GM12878 (cell line): ENCODE measurements at regions not wholly inside any gene's neighbourhood (a gene's known extent, or its start where the extent isn't known, plus 50 kb on each side); places are given as distances from the start of the nearest gene placed in this dataset.

Experiments used
- ATAC-seq: fragments of 200-7000 bp; cut with Tn5 transposase; 3 replicates; pipeline ENCODE4 v1.9.1; 2020; ENCODE audit warnings: mild to moderate bottlenecking, moderate library complexity
- BruUV-seq: library from RNA; stranded (reverse); fragments of 400-500 nt; replicated peaks from 2 replicates; lab custom pipeline; 2021; lab: Mats Ljungman, UMichigan
- CTCF ChIA-PET: fragments of 300-600 bp; sonication (Branson Sonifier 250); formaldehyde crosslinking; extraction: SDS; loops from one replicate; lab custom pipeline; 2021; ENCODE audit warnings: inconsistent platforms; lab: Yijun Ruan, JAX
- POLR2A ChIA-PET: fragments of 350-600 bp; formaldehyde crosslinking; extraction: SDS; loops from one replicate; lab custom pipeline; 2021; ENCODE audit warnings: inconsistent platforms; lab: Charles Lee
- RAD21 ChIA-PET: fragments of 300-600 bp; sonication (Branson Sonifier 250); formaldehyde crosslinking; loops from one replicate; lab custom pipeline; 2023; ENCODE audit warnings: antibody characterized with exemption; ENCODE audit not compliant: unreplicated experiment; lab: Charles Lee
- SMC1A ChIA-PET: fragments of 300-600 bp; sonication (Branson Sonifier 250); formaldehyde crosslinking; loops from one replicate; lab custom pipeline; 2023; ENCODE audit not compliant: unreplicated experiment, uncharacterized antibody; lab: Charles Lee
- DNase-seq: peaks from one replicate; pipeline ENCODE4 v3.0.0-alpha.2; 2011; ENCODE audit warnings: low read depth, low spot score
- FAIRE-seq: peaks from 3 replicates; lab custom pipeline; 2011; peaks lifted over from hg19 to GRCh38; lab: Jason Lieb, UNC
- H2AFZ ChIP-seq: 2 replicates; pipeline ENCODE4 v1.6.0; 2011; ENCODE audit warnings: low read depth, low read length, control low read depth; ENCODE audit not compliant: control insufficient read depth
- H3K27ac ChIP-seq: 2 replicates; pipeline ENCODE4 v1.5.1; 2011; ENCODE audit warnings: control low read depth; ENCODE audit not compliant: control insufficient read depth, insufficient read depth
- H3K27me3 ChIP-seq, 2 experiments: replicated peaks in 1 of 2; 2 replicates each; pipeline versions ENCODE4 v1.6.0 to v1.6.1; 2011; ENCODE audit warnings: low read length in 1 of 2; ENCODE audit not compliant: control insufficient read depth in 2 of 2, insufficient read depth in 2 of 2
- H3K36me3 ChIP-seq, 2 experiments: 2 replicates each; pipeline ENCODE4 v1.5.1; 2011; ENCODE audit warnings: low read length in 1 of 2; ENCODE audit not compliant: control insufficient read depth in 2 of 2, insufficient read depth in 2 of 2
- H3K4me1 ChIP-seq: 2 replicates; pipeline ENCODE4 v1.6.1; 2011; ENCODE audit warnings: mild to moderate bottlenecking, low read length, moderate library complexity, mixed read lengths; ENCODE audit not compliant: control insufficient read depth, insufficient read depth
- H3K4me2 ChIP-seq: 2 replicates; pipeline ENCODE4 v1.6.0; 2011; ENCODE audit warnings: control low read depth; ENCODE audit not compliant: control insufficient read depth, insufficient read depth
- H3K4me3 ChIP-seq: fragments of 200-600 bp; sonication (generic); 2 replicates; pipeline ENCODE4 v1.5.1; 2016
- H3K79me2 ChIP-seq: 2 replicates; pipeline ENCODE4 v1.6.0; 2011; ENCODE audit warnings: low read length; ENCODE audit not compliant: control insufficient read depth, insufficient read depth
- H3K9ac ChIP-seq: 2 replicates; pipeline ENCODE4 v1.8.0; 2011; ENCODE audit warnings: low read length, control low read depth, mixed read lengths; ENCODE audit not compliant: control insufficient read depth, insufficient read depth
- H3K9me3 ChIP-seq: replicated peaks from 3 replicates; pipeline ENCODE4 v1.5.1; 2011; ENCODE audit warnings: mild to moderate bottlenecking, low read length; ENCODE audit not compliant: control insufficient read depth, insufficient read depth
- H4K20me1 ChIP-seq: 2 replicates; pipeline ENCODE4 v1.6.0; 2011; ENCODE audit not compliant: control insufficient read depth, insufficient read depth
- CBFB ChIP-seq: IDR thresholded peaks from 2 replicates; pipeline ENCODE4 v1.6.1; 2016; ENCODE audit warnings: antibody characterized with exemption, low read depth
- E2F8 ChIP-seq: fragments of 450-650 bp; IDR thresholded peaks from 2 replicates; pipeline ENCODE4 v1.6.1; 2018; ENCODE audit warnings: mild to moderate bottlenecking, low read depth, moderate library complexity; ENCODE audit not compliant: partially characterized antibody
- ETV6 ChIP-seq, 2 experiments: fragments of 450-650 bp in 1 of 2; IDR thresholded peaks in 1 of 2; conservative IDR thresholded peaks in 1 of 2; 2 replicates each; pipeline ENCODE4 v1.6.1; 2014; ENCODE audit warnings: antibody characterized with exemption in 1 of 2, borderline replicate concordance in 1 of 2, low read depth in 1 of 2, mild to moderate bottlenecking in 1 of 2, moderate library complexity in 1 of 2
- JUND ChIP-seq: IDR thresholded peaks from 2 replicates; pipeline ENCODE4 v1.6.1; 2012; ENCODE audit warnings: low read depth, mild to moderate bottlenecking, low read length, improper control_type of control experiment, moderate library complexity
- KAT2A ChIP-seq: conservative IDR thresholded peaks from 2 replicates; pipeline ENCODE4 v1.6.1; 2011; ENCODE audit warnings: low read depth, low read length; ENCODE audit not compliant: control insufficient read depth
- PAX5 ChIP-seq: IDR thresholded peaks from 2 replicates; pipeline ENCODE4 v1.6.1; 2011; ENCODE audit warnings: low read depth, low read length, borderline replicate concordance
- POLR2AphosphoS5 ChIP-seq: IDR thresholded peaks from 2 replicates; pipeline ENCODE4 v1.6.1; 2011; ENCODE audit warnings: mild to moderate bottlenecking, low read length, inconsistent platforms
- SPI1 ChIP-seq: IDR thresholded peaks from 2 replicates; pipeline ENCODE4 v1.6.1; 2011; ENCODE audit warnings: low read depth, mild to moderate bottlenecking, low read length, moderate library complexity, borderline replicate concordance; ENCODE audit not compliant: insufficient read depth
- TARDBP ChIP-seq: IDR thresholded peaks from 2 replicates; pipeline ENCODE4 v1.6.1; 2016; ENCODE audit warnings: borderline replicate concordance
- TBL1XR1 ChIP-seq: IDR thresholded peaks from 2 replicates; pipeline ENCODE4 v1.6.1; 2012; ENCODE audit warnings: low read depth, low read length, improper control_type of control experiment
- WRNIP1 ChIP-seq: IDR thresholded peaks from 2 replicates; pipeline ENCODE4 v1.6.1; 2011; ENCODE audit warnings: low read depth, low read length, improper control_type of control experiment, borderline replicate concordance
- ZBED1 ChIP-seq: IDR thresholded peaks from 2 replicates; pipeline ENCODE4 v1.6.1; 2016; ENCODE audit warnings: borderline replicate concordance
- ZNF592 ChIP-seq: fragments of 450-650 bp; IDR thresholded peaks from 2 replicates; pipeline ENCODE4 v1.6.1; 2017; ENCODE audit warnings: mild to moderate bottlenecking, moderate library complexity
- WGBS: methylation state at CpG from one replicate; pipeline ENCODE4 v1.1.6; 2016; ENCODE audit warnings: low lambda C conversion rate; ENCODE audit not compliant: insufficient replicate concordance, insufficient coverage; ENCODE audit errors: missing lambda C conversion rate; 5-methylcytosine and 5-hydroxymethylcytosine counted together
- in situ Hi-C: fragments of 300-500 bp; cut with MboI; formaldehyde crosslinking; loops from 9 replicates; pipeline ENCODE4 v1.14.3; 2018; ENCODE audit warnings: mixed read lengths
- intact Hi-C: fragments of 100-400 bp; cut with micrococcal nuclease; formaldehyde crosslinking; loops from one replicate; pipeline ENCODE4 v1.14.2; 2022; ENCODE audit not compliant: unreplicated experiment
- TF ChIP-seq, protein P1 (sequence below): IDR thresholded peaks from 2 replicates; pipeline ENCODE4 v1.6.1; 2011; ENCODE audit warnings: borderline replicate concordance, low read depth, mild to moderate bottlenecking, moderate library complexity, low read length; ENCODE audit not compliant: insufficient read depth, poor library complexity, severe bottlenecking

DNA sequence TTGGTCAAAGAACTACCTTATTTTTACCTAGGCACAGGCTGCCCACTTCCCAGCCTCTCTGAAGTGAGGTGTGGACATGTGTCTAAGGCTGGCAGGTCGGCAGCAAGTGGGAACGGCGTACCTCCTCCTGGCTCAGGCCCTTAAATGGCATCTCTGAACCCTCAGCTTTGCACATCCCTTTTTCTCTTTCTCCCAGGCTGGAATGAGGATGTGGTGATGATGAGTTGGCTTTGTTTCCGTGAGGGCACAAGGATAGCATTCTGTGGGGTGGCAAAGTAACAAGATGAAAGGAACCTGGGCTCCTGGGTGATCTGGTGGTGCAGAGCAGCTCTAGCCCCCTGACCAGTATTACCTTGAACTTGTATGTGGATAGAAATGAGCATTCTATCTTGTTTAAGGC, 196.8 kb downstream of the REEP3 start:
- Histone ChIP-seq H3K79me2 (no peaks in the 10 kb centered on the region), H3K4me3 (no peak overlapping the region), H4K20me1 (no peaks in the 10 kb centered on the region), H3K4me2 (no peak overlapping the region), H3K36me3 (no peaks in the 10 kb centered on the region), H2AFZ (no peak overlapping the region), H3K27ac (no peak overlapping the region), H3K27me3 (no peaks in the 10 kb centered on the region; a peak in 1 of 4 replicates), H3K9ac (no peak overlapping the region), H3K9me3 (no peaks in the 10 kb centered on the region), H3K4me1 (no peaks in the 10 kb centered on the region)
- intact Hi-C loops = no loop called here
- in situ Hi-C loops = loop anchor here (25.0 kb wide), 1 partner anchor 1131 kb away; no protein-coding TSS in a partner anchor
- TF ChIP-seq TBL1XR1 = no peak
- TF ChIP-seq POLR2AphosphoS5 = no peak
- TF ChIP-seq TARDBP = no peak
- TF ChIP-seq ZBED1 = no peak
- no peak for TF ChIP-seq SPI1
- TF ChIP-seq, protein P1, sequence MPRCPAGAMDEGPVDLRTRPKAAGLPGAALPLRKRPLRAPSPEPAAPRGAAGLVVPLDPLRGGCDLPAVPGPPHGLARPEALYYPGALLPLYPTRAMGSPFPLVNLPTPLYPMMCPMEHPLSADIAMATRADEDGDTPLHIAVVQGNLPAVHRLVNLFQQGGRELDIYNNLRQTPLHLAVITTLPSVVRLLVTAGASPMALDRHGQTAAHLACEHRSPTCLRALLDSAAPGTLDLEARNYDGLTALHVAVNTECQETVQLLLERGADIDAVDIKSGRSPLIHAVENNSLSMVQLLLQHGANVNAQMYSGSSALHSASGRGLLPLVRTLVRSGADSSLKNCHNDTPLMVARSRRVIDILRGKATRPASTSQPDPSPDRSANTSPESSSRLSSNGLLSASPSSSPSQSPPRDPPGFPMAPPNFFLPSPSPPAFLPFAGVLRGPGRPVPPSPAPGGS = no peak
- TF ChIP-seq CBFB = no peak
- TF ChIP-seq KAT2A = no peak
- no peak for TF ChIP-seq E2F8
- no peak for TF ChIP-seq ZNF592
- no peak for TF ChIP-seq WRNIP1
- no peak for TF ChIP-seq ETV6 (conservative IDR thresholded peaks at IDR 0.05 in 1 of 2, IDR thresholded peaks at IDR 0.05 in 1 of 2; ENCODE audit: borderline replicate concordance in 1 of 2, low read depth in 1 of 2)
- TF ChIP-seq PAX5 = no peak
- no peak for TF ChIP-seq JUND
- no peak for FAIRE-seq
- no TSS peak for BruUV-seq
- SMC1A ChIA-PET = interaction anchor here (0.5 to 9.9 kb wide), 20 partner anchors 8 to 633 kb away, joined by 3 to 264 read pairs (median 4); partner anchors contain the start of gene JMJD1C
- CTCF ChIA-PET = interaction anchor here (1.1 to 9.8 kb wide), 12 partner anchors 13 to 554 kb away, joined by 3 to 521 read pairs (median 8); no protein-coding TSS in a partner anchor
- RAD21 ChIA-PET = interaction anchor here (0.8 to 10.0 kb wide), 19 partner anchors 10 to 1026 kb away, joined by 3 to 241 read pairs (median 4); partner anchors contain the start of gene NRBF2
- POLR2A ChIA-PET = no interaction called here
- WGBS = 87% methylated on average over 4 of the region's 4 CpGs
- DNase-seq = no peak
- no peak for ATAC-seq
